GM04503 (cell line): ENCODE measurements at regions not wholly inside any gene's neighbourhood (a gene's known extent, or its start where the extent isn't known, plus 50 kb on each side); places are given as distances from the start of the nearest gene placed in this dataset.

Source experiments
- DNase-seq: peaks from one replicate; pipeline ENCODE4 v3.0.0-alpha.2; 2012; ENCODE audit warnings: low read depth

DNA sequence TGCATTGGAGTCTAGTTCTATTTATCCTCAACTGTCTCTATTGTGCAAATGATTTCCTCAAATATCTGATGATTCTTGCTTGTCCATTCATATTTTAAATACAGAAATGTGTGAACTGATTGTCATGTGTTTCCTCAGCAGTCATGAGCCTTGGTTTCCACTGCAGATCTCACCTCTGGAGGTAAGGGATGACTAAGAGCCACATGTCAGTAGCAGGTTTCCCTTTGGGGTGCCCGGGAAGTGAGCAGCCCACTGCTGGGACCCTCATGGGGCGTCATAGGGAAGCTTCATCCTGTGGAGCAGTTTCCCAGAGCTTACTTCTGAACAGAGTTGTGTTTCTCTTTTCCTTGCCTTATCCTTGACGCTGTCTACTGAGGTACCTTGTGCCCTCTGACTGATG lies 149.2 kb upstream of the TOPAZ1 start:
- DNase-seq: no peak

DNA sequence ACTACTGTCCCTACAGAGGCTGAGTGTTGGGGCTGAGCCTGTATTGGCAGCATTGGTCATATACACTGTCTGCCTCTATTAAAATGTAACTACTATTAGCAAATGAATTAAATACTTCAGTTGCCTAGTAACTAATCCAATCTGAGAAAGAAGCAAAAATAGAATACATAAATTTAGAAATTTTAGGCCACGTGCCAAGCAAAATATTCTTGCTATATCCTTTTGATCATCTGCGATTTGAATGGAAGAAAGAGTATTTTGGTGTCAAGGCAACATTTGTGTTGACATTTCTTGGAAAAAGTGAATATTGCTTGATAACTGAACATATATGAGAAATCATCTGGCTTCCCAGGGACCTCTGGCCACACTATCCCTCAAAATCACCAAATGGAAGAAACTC lies 148.2 kb upstream of the TOPAZ1 start:
- no peak for DNase-seq

DNA sequence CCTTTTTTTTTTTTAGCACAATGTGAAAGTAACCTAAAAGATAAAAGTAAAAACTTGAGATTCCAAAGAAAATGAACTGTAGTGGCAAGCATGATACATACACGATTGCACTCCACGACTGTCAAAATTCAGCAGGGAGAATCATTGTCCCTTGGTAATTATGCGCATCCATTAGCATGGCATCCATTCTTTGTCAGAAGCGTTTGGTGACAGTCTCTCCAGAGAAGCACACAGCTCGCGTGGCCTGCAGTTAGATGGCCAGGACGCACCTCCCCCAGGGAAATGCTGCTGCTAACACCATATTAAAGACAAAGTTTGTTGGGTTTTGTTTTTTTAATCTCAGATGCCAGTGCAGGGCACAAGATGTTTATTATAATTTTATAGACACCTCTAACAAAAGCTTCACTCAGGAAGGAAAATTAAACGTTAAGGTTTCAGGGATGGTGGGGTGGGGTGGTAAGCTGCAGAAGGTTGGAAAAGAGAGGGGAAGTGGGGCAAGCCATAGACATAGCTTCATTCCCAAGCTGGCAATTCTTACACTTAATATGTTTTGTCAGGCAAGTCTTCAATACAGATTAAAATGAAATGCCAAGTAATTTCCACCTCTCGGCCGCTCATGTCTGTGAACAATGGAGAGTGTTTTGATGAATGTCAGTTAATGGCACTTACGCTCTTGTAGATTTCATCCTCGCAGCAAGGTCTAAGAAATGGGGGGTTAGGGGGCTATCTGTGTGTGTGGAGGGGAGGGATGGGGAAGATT lies 142.8 kb upstream of the TOPAZ1 start:
- DNase-seq: no peak

DNA sequence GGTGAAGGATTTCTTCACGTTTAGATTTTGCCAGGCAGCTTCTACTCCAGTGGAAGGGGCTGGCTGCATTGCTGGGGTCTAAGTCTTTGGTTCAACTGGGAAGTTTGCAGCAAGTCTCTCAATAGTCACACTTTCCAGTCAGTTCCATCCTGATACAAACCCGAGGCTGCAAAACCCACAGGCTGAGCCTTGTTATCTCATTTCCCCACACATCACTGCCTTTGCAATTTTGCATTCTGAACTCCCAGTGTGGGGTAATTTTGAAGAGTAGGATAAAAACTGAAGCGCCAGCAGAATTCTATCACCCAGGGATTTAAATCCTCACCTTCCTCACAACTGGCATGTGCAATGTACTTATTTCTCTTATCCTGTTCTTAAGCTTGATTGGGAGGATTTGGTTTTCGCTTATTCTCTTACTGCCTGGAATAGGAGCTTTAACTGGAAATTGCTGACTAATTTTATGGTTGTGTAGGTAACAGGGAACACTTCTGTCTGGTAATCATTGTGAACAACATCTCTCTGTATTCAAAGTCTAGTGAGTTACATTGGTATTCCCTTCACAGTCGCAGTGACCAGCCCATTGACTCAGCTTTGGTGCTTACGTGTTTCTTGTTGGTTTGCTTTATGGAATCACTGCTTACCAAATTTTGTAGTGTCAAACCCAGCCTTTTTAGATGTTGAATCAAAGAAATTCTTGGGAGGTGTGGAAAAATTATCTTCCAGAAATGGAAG lies 142.0 kb upstream of the TOPAZ1 start:
- DNase-seq: no peak

DNA sequence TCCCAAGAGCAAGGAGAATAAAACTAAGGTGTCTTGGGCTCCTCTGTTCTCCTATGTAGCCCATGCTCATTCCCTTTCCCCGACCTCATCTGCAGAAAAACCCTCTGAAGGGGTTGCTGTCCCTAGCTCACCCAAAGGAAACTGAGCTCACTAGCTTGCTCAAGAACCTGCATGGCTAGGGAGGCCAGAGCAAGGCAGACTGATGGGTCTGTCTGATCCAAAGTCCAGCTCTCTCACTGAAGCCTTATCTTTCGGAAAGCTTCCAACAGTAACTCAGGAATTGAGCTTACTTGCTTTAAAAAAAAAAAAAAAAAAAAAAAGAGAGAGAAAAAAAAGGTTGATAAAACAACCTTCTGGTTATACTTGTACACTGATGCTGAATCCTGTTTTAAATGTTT lies 141.4 kb upstream of the TOPAZ1 start:
- no peak for DNase-seq

DNA sequence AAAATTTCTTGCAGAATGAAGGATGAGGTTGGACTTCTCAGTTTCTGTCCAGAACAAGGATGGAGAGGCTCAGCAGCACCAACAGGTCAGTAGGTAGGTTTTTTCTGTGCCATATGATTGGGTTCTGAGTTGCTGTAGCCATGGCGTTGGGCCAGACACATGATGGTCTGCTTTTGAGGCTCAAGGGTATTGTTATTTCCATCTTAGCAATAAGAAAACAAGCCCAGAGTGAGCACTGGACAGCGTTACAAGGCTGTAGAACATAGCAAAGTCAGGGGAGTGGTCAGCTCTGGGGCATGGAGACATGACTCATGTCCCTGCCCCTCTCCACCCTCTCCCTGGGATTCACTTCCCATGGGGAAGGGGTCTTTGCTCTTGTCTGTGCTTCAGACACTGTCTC lies 137.6 kb upstream of the TOPAZ1 start:
- DNase-seq: no peak

DNA sequence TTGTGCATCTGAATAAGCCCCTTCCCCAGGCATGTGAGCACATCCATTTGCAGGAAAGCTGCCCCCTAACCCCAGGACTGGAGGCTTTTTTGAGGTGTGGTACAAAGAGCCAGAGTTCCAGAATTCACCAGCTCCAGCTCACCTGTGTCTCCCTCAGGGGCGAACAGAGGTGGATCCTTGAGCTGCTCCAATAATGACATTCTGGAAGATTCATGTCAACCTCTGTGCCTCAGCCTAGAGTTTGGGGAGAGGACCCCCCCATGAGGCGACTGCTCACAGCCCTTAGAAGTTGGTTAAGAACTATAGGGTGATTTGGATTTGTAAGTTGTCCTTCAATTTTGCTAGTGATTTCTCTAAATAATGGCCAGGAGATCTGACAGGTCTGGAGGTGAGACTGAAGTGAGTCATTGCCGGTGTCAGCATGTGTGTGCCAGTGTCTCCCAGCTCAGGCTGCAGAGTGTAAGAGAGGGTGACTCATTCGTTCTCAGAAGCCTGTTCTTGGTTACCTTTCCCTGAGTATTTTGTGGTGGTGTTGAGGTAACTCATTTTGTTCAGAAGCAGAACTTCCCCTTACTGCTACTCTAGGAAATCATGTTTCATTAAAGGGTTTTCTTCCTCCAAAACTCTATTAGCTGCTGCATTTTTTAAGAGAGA lies 136.9 kb upstream of the TOPAZ1 start:
- DNase-seq: peak; percentile 10

DNA sequence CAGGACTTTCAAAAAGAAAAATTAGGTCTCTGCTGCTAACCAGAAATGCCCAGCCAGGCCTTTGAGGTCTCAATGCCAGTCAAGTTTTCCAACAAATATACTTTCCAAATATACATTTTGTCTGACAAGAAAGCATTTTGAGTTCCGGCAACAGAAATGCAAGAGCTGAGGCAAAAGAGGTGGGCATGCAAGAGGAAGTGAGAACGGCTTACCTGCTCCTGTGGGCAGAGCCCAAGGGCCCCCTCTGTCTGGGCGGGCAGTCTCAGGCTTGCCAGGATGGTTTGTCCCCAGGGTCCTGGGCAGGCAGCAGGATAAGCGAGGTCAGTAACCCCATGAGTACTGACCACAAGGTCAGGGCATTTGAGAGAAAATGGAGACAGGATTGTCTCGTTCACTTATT lies 136.1 kb upstream of the TOPAZ1 start:
- DNase-seq: no peak

DNA sequence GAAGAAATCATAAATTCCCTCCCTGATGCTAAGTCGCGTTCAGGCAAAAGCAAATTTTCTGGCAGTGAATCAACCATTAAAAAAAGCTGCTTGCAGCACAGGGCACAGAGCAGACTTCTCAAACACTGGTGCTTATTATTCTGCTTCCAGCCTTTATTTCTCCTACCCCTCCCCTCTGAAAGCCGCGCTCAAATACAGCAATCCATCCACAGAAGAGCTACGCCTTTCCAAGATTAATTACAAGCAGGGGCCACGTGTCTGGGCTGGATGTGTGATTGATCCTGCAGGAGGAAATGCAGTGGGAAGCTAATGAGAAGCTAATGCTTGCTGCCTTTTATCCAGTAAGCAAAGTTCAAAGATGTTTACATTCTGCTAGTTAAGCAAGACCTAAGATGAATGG lies 134.9 kb upstream of the TOPAZ1 start:
- DNase-seq: no peak

DNA sequence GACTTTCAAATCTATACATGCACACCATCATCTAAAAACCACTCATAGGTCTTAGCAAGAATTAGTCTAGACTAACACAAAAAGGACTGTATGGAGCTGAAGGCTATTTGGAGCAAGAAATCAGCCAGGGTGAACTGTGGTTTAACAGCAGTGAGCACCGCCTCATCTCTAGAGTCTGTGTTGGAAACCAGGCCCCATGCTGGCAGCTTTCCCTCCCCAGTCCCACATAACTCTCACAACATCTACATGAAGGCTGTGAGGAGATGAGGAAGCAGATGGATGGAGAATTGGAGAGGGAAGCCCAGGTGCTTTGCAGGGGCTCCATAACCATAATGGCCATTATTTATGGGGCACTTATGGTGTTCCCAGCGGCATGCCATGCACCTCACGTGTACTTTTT lies 133.2 kb upstream of the TOPAZ1 start:
- DNase-seq: no peak

DNA sequence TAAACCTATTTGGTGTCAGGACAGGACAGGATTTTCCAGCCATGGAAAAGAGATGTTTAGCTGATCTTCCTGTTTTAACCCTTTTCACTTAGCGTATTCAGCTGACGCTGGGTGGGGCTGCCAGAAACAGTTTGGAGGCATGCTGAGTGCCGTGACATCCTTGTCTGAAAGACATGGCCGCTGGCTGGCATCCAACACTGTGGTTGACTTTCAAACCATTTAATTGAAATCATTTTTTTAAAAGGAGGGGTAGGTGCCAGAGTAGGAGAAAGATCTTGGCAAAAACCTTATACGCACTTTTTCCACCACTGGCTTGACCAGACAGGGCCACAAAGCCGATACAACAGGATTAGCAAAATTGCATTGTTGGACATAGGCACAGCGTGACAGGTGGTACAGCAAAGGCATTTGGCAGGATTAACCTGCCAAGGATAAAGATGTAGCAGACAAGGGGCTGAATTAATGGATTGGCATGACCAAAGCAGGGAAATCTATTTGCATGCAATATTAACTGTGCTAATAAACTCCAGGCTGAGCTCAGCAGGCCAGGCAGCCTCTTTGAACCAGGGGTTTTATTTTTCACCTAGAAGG lies 131.8 kb upstream of the TOPAZ1 start:
- no peak for DNase-seq

DNA sequence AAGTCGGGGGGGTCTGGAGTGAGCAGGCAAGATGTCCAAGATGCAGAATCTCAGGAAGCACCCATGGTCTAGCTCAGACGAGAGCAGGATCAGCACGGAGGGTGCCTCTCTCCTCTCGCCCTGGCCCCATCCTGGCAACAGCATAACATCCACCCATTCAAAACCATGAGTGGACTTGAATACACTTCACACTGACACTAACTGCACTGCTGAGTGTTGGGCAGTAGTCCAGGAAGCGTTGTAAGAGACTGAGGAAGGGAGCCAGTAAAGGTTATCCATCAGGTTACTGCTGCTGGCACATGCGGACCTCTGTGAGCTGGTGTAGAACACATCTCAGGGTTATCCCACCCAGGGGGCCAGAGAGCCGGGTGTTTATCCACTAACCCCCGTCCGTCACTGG lies 131.0 kb upstream of the TOPAZ1 start:
- no peak for DNase-seq

DNA sequence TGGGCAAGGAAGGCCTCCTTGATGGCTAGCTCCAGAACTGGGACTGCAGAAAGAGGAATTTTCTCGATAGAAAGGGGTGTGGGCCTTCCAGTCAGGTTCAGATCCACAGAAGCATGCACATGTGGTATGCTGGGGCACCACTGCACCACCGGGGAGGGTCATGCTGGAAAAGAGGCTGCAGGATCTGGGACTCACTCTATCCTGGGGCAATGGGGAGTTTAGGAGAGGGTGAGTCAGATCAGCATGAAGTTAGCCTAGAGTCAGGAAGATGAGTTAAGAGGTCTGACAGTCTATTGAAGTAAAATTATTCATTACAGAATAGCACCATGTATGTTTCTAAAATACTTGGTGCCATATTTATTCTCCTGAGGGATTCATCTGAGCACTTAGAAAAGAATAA lies 130.2 kb upstream of the TOPAZ1 start:
- DNase-seq: no peak

DNA sequence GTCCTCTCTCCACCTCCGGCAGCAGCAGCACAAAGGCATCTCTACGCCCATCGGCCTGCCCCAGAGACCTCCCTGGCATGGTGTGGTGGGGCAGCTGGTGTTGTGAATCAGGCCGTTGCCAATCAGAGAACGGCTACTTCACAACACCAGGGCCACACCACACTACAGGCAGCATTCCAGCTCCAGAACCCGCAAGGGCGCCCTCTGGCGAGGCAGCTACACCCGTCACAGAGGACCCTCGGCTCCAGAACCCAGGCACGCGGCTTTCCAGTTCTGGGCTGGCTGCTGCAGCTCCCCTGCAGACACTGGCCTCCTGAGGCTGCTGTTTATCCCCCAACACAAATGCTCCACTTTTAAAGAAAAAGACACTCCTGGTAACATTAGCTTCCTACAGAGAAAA lies 127.5 kb upstream of the TOPAZ1 start:
- DNase-seq: no peak

DNA sequence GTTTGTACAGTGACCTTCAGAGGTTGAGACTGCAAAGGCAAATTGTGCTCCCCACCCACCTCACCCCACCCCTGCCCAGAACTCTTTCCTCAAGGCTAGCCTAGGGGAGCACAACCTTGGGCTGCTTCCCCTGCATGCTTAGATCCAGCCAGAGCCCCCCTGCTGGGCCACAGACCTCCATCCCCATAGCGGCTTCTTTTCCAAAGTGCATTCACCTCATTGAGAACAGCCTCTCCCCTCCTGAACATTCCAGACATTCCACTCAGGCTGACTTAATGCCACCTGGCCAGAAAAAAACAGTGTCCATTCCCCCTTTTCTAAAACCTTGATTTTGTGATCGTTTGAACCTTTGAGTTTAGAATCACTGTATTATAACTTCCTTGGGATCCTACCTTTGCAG lies 124.4 kb upstream of the TOPAZ1 start:
- DNase-seq: no peak

DNA sequence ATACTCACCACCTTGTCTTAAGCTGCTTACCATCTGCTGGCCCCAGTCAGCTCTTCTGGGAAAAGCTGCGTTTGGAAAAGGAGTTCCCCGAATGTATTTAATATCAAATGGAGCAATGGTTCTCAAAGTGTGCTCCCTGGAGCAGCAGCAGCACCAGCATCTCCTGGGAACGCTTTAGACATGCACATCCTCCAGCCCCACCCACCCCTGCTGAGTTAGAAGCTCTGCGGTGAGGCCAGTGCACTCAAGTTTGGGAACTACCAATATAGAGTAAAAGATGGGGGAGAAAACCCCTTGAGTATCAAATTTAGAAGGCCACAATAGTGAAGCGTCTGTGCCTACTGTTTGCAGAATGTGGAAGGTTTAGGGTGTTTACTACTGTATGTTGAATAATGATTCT lies 124.0 kb upstream of the TOPAZ1 start:
- no peak for DNase-seq

DNA sequence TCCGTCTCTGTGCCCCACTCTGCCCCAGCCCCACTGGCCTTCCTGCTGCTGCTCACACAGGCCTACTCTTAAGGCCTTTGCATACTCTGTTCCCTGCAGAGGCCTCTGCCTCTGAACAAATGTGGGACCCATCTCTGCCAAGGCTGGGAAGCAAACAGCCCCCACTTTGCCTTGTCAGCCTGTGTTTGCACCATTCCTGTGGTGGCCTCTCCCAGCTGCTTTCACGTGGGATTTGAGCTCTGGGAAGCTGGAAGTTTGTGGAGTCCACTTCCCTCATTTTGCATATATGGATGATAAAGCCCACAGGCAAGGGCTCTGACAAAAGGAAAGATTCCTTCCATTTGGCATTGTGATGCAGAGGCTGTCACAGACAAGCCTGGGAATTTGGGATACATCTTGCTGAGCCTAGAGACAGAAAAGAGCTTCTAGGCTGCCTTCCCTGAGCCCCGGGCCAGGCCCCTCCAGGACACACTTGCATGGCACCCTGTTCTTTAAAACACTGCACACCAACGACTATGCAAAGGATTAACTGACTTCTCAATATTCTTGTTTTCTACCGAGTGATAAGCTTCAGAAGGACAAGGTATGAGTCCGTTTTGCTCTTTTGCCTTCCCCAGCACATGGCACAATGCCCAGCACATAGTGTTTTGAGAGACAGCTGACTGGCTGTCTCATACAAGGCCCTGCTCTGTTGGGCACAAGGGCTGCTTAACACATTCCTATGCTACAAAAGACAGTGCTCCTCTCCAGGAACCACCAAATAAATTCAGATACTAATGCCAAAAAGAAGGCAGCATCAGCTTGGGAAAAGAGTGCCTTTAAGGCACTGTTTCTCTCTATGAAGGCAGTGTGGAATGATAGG lies 120.7 kb upstream of the TOPAZ1 start:
- no peak for DNase-seq

DNA sequence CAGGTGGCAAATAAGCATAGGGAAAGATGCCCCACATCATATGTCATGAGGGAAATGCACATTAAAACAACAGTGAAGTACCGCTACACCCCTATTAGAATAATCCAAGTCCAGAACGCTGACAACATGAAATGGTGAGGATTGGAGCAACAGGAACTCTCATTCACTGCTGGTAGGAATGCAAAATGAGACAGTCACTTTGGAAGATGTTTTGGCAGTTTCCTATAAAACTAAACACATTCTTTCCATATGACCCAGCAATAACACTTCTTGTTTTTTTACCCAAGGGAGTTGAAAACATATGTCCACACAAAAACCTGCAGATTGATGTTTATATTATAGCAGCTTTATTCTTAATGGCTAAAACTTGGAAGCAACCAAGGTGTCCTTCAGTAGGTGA lies 116.4 kb upstream of the TOPAZ1 start:
- peak; percentile 11 for DNase-seq

DNA sequence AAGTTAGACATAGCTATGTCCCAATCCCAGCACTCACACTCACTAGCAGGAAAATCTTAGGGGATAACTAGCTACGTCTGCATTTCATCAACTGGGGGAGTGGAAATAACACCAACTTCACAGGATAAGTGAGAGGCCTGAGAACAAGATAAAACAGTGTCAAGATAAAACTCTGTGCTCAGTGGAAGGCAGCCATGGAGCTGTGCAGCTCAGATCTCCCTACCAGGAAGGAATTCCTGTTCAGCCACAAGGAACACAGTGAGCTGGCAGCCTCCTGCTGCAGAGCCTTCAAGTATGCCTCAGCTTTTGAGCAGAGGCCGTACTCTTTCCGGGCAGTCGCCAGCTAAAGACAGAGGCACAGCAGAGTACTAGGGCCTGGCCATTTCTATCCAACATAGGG lies 115.8 kb upstream of the TOPAZ1 start:
- DNase-seq: peak; percentile 6

DNA sequence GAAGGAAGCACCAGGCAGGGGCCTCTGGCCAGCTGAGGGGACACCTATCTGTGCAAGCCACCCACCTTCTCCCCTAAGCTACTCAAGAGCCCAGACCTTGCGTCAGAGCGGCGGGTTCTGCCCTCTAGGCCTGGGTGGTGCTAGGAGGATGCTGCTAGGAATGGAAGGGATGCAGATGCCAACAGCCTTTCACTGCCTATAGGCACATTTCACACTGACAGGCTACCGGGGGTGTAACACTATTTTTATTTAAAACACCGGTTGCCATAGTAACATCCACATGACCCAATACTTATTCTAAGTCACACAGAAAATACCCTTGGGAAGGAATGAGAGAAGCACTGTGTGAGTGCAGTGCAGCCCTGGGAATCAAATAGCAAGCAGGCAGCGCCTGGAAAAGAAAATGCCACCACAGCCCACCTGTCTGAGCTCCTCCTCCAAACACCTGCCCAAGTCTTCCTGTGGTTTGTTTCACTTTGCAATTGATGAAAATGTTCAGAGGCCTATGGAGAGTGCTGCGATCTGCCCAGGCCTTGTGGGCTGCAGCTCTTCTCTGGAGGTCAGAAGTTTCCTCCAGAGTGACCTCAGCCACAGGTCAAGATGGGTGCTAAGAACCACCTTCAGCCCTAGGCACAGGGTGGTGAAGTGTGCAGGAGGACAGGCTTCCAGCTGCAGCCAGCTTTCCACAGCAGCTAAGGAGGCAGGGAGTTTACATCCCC lies 113.5 kb upstream of the TOPAZ1 start:
- DNase-seq: no peak

DNA sequence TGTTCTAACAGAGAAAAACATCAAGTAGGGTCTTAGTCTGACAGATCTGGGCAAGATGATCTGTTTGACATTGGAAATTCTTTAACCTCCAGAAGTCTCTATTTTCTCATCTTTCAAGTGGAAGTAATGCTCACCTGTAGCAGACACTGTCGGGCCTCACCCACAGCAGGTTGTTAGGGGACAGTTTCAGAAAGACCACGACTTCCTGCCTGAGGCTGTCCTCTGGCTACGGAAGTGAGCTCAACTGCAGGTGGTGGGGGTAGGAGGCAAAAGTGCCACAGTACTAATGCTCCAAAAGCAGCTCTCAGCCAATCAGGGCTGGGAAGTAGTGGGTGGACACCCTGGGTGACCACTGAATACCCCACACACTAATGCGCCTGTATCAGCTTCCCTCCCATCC lies 111.4 kb upstream of the TOPAZ1 start:
- DNase-seq: no peak
